ENCODE measurements at regions not wholly inside any gene's neighbourhood (a gene's known extent, or its start where the extent isn't known, plus 50 kb on each side); places are given as distances from the start of the nearest gene placed in this dataset.

- DNase-seq (no peak), ATAC-seq (no peak)
- Histone ChIP-seq H3K4me3 (ENCODE audit: low read length) (no peak overlapping the region), H3K4me1 (ENCODE audit: control insufficient read depth, insufficient read depth, low read length) (no peaks in the 10 kb centered on the region), H3K27me3 (ENCODE audit: control insufficient read depth, insufficient read depth) (no peaks in the 10 kb centered on the region), H3K9me3 (ENCODE audit: control insufficient read depth, low read length) (no peaks in the 10 kb centered on the region), H3K27ac (ENCODE audit: low read length) (no peak overlapping the region)
- intact Hi-C loops (cut with DNase I), result no loop called here
- 76% methylated on average over 2 of the region's 2 CpGs for WGBS
These were observed 371.3 kb downstream of the GPM6A start for GRCh38 chr4:175440786-175441185.

- ATAC-seq (no peak), DNase-seq (no peak)
- no peaks in the 10 kb centered on the region for H3K27me3 ChIP-seq (ENCODE audit: control insufficient read depth, insufficient read depth)
- H3K9me3 ChIP-seq (ENCODE audit: control insufficient read depth, low read length), result no peaks in the 10 kb centered on the region
- WGBS, result 88% methylated on average over 7 of the region's 7 CpGs
- no peak overlapping the region for H3K4me3 ChIP-seq (ENCODE audit: low read length)
- no peak overlapping the region for H3K27ac ChIP-seq (ENCODE audit: low read length)
- no peaks in the 10 kb centered on the region for H3K4me1 ChIP-seq (ENCODE audit: control insufficient read depth, insufficient read depth, low read length)
- intact Hi-C loops (cut with DNase I), result no loop called here
These were observed 370.8 kb downstream of the GPM6A start for GRCh38 chr4:175441256-175441655.

GRCh38 chr4:175443547-175443946 lies 368.5 kb downstream of the GPM6A start:
- ATAC-seq, result no peak
- intact Hi-C loops (cut with DNase I), result no loop called here
- 56% methylated on average over 3 of the region's 3 CpGs for WGBS

GRCh38 chr4:175444512-175444911 lies 367.6 kb downstream of the GPM6A start:
- intact Hi-C loops (cut with DNase I), result no loop called here
- no peak overlapping the region for H3K27ac ChIP-seq (ENCODE audit: low read length)
- DNase-seq (no peak), ATAC-seq (no peak)
- 78% methylated on average over 4 of the region's 4 CpGs for WGBS
- H3K4me1 ChIP-seq (ENCODE audit: control insufficient read depth, insufficient read depth, low read length), result no peaks in the 10 kb centered on the region
- H3K27me3 ChIP-seq (ENCODE audit: control insufficient read depth, insufficient read depth), result no peaks in the 10 kb centered on the region
- H3K9me3 ChIP-seq (ENCODE audit: control insufficient read depth, low read length), result no peaks in the 10 kb centered on the region
- H3K4me3 ChIP-seq (ENCODE audit: low read length), result no peak overlapping the region

More at GRCh38 chr4:175443547-175443946, 368.5 kb downstream of the GPM6A start:
- H3K4me3 ChIP-seq (ENCODE audit: low read length), result no peak overlapping the region
- no peak overlapping the region for H3K27ac ChIP-seq (ENCODE audit: low read length)
- no peaks in the 10 kb centered on the region for H3K9me3 ChIP-seq (ENCODE audit: control insufficient read depth, low read length)
- no peaks in the 10 kb centered on the region for H3K27me3 ChIP-seq (ENCODE audit: control insufficient read depth, insufficient read depth)
- no peak for DNase-seq
- no peaks in the 10 kb centered on the region for H3K4me1 ChIP-seq (ENCODE audit: control insufficient read depth, insufficient read depth, low read length)

- no peaks in the 10 kb centered on the region for H3K4me1 ChIP-seq (ENCODE audit: control insufficient read depth, insufficient read depth, low read length)
- ATAC-seq, result no peak
- intact Hi-C loops (cut with DNase I), result no loop called here
- no peak overlapping the region for H3K27ac ChIP-seq (ENCODE audit: low read length)
- WGBS, result 51% methylated on average over 1 of the region's 1 CpG
- DNase-seq, result no peak
- no peaks in the 10 kb centered on the region for H3K27me3 ChIP-seq (ENCODE audit: control insufficient read depth, insufficient read depth)
- no peaks in the 10 kb centered on the region for H3K9me3 ChIP-seq (ENCODE audit: control insufficient read depth, low read length)
- no peak overlapping the region for H3K4me3 ChIP-seq (ENCODE audit: low read length)
These were observed 365.0 kb downstream of the GPM6A start for GRCh38 chr4:175447016-175447415.

- Histone ChIP-seq H3K4me3 (ENCODE audit: low read length) (no peak overlapping the region), H3K27me3 (ENCODE audit: control insufficient read depth, insufficient read depth) (no peaks in the 10 kb centered on the region), H3K27ac (ENCODE audit: low read length) (no peak overlapping the region), H3K9me3 (ENCODE audit: control insufficient read depth, low read length) (peaks cover 2% of the 10 kb centered on the region), H3K4me1 (ENCODE audit: control insufficient read depth, insufficient read depth, low read length) (no peaks in the 10 kb centered on the region)
- DNase-seq (no peak), ATAC-seq (no peak)
- intact Hi-C loops (cut with DNase I), result no loop called here
These were observed 361.6 kb downstream of the GPM6A start for GRCh38 chr4:175450446-175450845.

- 78% methylated on average over 8 of the region's 8 CpGs for WGBS
- peaks cover 2% of the 10 kb centered on the region for H3K9me3 ChIP-seq (ENCODE audit: control insufficient read depth, low read length)
- intact Hi-C loops (cut with DNase I), result no loop called here
- H3K27me3 ChIP-seq (ENCODE audit: control insufficient read depth, insufficient read depth), result no peaks in the 10 kb centered on the region
- DNase-seq, result no peak
- no peaks in the 10 kb centered on the region for H3K4me1 ChIP-seq (ENCODE audit: control insufficient read depth, insufficient read depth, low read length)
- no peak for ATAC-seq
- no peak overlapping the region for H3K4me3 ChIP-seq (ENCODE audit: low read length)
- no peak overlapping the region for H3K27ac ChIP-seq (ENCODE audit: low read length)
These were observed 360.7 kb downstream of the GPM6A start for GRCh38 chr4:175451238-175451965.

GRCh38 chr4:175453456-175453855 lies 358.6 kb downstream of the GPM6A start:
- Histone ChIP-seq H3K4me1 (ENCODE audit: control insufficient read depth, insufficient read depth, low read length) (no peaks in the 10 kb centered on the region), H3K9me3 (ENCODE audit: control insufficient read depth, low read length) (peaks cover 2% of the 10 kb centered on the region), H3K27ac (ENCODE audit: low read length) (no peak overlapping the region), H3K4me3 (ENCODE audit: low read length) (no peak overlapping the region), H3K27me3 (ENCODE audit: control insufficient read depth, insufficient read depth) (no peaks in the 10 kb centered on the region)
- ATAC-seq (no peak), DNase-seq (no peak)
- intact Hi-C loops (cut with DNase I), result no loop called here
- 58% methylated on average over 2 of the region's 2 CpGs for WGBS

GRCh38 chr4:175456131-175456530 lies 355.9 kb downstream of the GPM6A start:
- H3K4me1 ChIP-seq (ENCODE audit: control insufficient read depth, insufficient read depth, low read length), result no peaks in the 10 kb centered on the region
- H3K27me3 ChIP-seq (ENCODE audit: control insufficient read depth, insufficient read depth), result no peaks in the 10 kb centered on the region
- no peak for DNase-seq
- peaks cover 2% of the 10 kb centered on the region for H3K9me3 ChIP-seq (ENCODE audit: control insufficient read depth, low read length)
- intact Hi-C loops (cut with DNase I), result no loop called here
- ATAC-seq, result no peak
- no peak overlapping the region for H3K27ac ChIP-seq (ENCODE audit: low read length)
- no peak overlapping the region for H3K4me3 ChIP-seq (ENCODE audit: low read length)

GRCh38 chr4:175457956-175458355 lies 354.1 kb downstream of the GPM6A start:
- Histone ChIP-seq H3K9me3 (ENCODE audit: control insufficient read depth, low read length) (peaks cover 2% of the 10 kb centered on the region), H3K27me3 (ENCODE audit: control insufficient read depth, insufficient read depth) (no peaks in the 10 kb centered on the region), H3K27ac (ENCODE audit: low read length) (no peak overlapping the region), H3K4me3 (ENCODE audit: low read length) (no peak overlapping the region), H3K4me1 (ENCODE audit: control insufficient read depth, insufficient read depth, low read length) (no peaks in the 10 kb centered on the region)
- intact Hi-C loops (cut with DNase I), result no loop called here
- ATAC-seq, result no peak
- DNase-seq, result no peak
- 45% methylated on average over 2 of the region's 2 CpGs for WGBS

- intact Hi-C loops (cut with DNase I), result no loop called here
- no peak for DNase-seq
- H3K4me1 ChIP-seq (ENCODE audit: control insufficient read depth, insufficient read depth, low read length), result no peaks in the 10 kb centered on the region
- no peak overlapping the region for H3K4me3 ChIP-seq (ENCODE audit: low read length)
- no peaks in the 10 kb centered on the region for H3K27me3 ChIP-seq (ENCODE audit: control insufficient read depth, insufficient read depth)
- no peak overlapping the region for H3K27ac ChIP-seq (ENCODE audit: low read length)
- no peak for ATAC-seq
- peaks cover 2% of the 10 kb centered on the region for H3K9me3 ChIP-seq (ENCODE audit: control insufficient read depth, low read length)
These were observed 352.5 kb downstream of the GPM6A start for GRCh38 chr4:175459571-175459970.

- ATAC-seq (no peak), DNase-seq (no peak)
- Histone ChIP-seq H3K27ac (ENCODE audit: low read length) (no peak overlapping the region), H3K27me3 (ENCODE audit: control insufficient read depth, insufficient read depth) (no peaks in the 10 kb centered on the region), H3K9me3 (ENCODE audit: control insufficient read depth, low read length) (no peaks in the 10 kb centered on the region), H3K4me3 (ENCODE audit: low read length) (no peak overlapping the region), H3K4me1 (ENCODE audit: control insufficient read depth, insufficient read depth, low read length) (no peaks in the 10 kb centered on the region)
- WGBS, result 61% methylated on average over 4 of the region's 4 CpGs
- intact Hi-C loops (cut with DNase I), result no loop called here
These were observed 351.6 kb downstream of the GPM6A start for GRCh38 chr4:175460414-175460813.
